ENCODE measurements at regions not wholly inside any gene's neighbourhood (a gene's known extent, or its start where the extent isn't known, plus 50 kb on each side); places are given as distances from the start of the nearest gene placed in this dataset.

- peaks cover 0 to 4% of the 10 kb centered on the region in 2 donors for H3K9me3 Mint-ChIP-seq
- ATAC-seq, result no peak
- no peak overlapping the region for H3K27ac Mint-ChIP-seq
- no peaks in the 10 kb centered on the region for H3K36me3 Mint-ChIP-seq
- no peak for DNase-seq (ENCODE audit: low spot score in 2 of 2)
Observed at GRCh38 chr5:124404796-124405195, 341.6 kb downstream of the ZNF608 start.

GRCh38 chr5:124403281-124403680 is 343.2 kb downstream of the ZNF608 start:
- ATAC-seq, result no peak
- H3K27ac Mint-ChIP-seq, result no peak overlapping the region
- DNase-seq (ENCODE audit: low spot score in 2 of 2), result no peak
- no peaks in the 10 kb centered on the region for H3K9me3 Mint-ChIP-seq
- no peaks in the 10 kb centered on the region for H3K36me3 Mint-ChIP-seq

GRCh38 chr5:124402144-124402581 is 344.3 kb downstream of the ZNF608 start:
- DNase-seq (ENCODE audit: low spot score in 2 of 2) (no peak), ATAC-seq (no peak)
- Mint-ChIP-seq H3K27ac (no peak overlapping the region), H3K9me3 (no peaks in the 10 kb centered on the region), H3K36me3 (no peaks in the 10 kb centered on the region)

GRCh38 chr5:124401476-124402143 is 344.8 kb downstream of the ZNF608 start:
- Mint-ChIP-seq H3K36me3 (no peaks in the 10 kb centered on the region), H3K9me3 (no peaks in the 10 kb centered on the region), H3K27ac (no peak overlapping the region)
- ATAC-seq, result no peak
- no peak for DNase-seq (ENCODE audit: low spot score in 2 of 2)

GRCh38 chr5:124399426-124399961 is 346.9 kb downstream of the ZNF608 start:
- no peak overlapping the region for H3K27ac Mint-ChIP-seq
- DNase-seq (ENCODE audit: low spot score in 2 of 2) (no peak), ATAC-seq (no peak)
- no peaks in the 10 kb centered on the region for H3K36me3 Mint-ChIP-seq
- no peaks in the 10 kb centered on the region for H3K9me3 Mint-ChIP-seq

DNA sequence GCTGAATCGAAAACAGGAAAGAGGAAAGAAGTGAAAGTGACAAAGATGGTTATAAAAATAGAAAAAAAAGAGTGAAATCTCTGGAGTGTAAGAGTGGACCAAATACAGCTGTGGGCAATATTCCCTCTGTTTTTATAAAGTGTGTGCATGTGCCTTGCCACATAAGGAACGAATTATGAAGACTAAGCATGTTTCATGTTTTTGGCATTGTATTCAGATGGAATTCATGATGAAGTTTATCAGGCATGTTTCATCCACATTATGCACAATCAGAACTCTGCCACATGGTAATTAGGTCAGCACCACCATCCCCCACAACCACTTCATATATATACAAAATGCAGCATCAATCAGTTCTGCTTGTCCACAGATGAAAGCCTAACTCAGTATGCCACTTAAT is 348.0 kb downstream of the ZNF608 start:
- DNase-seq (ENCODE audit: low spot score in 2 of 2) (no peak), ATAC-seq (no peak)
- H3K36me3 Mint-ChIP-seq, result no peaks in the 10 kb centered on the region
- no peak overlapping the region for H3K27ac Mint-ChIP-seq
- peaks cover 3 to 4% of the 10 kb centered on the region in 2 donors for H3K9me3 Mint-ChIP-seq

DNA sequence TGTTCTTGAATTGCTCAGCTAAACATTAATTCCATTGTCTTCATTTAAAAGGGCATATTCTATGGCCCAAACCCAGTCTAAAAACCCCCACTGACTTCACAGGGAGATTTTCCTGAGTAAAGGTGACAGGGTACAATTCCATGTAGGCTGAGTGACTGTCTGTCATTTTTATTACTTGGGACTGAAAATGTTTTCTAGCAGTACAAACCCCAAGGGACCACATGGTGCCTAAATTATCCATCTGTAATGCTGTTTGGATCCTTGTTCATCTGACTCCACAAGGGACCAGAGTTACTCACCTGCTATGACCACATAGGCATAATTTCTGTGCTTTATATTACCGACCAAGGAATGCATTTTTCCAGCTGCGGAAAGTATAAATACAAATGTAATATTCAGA is 349.1 kb downstream of the ZNF608 start:
- no peak for ATAC-seq
- DNase-seq (ENCODE audit: low spot score in 2 of 2), result no peak
- no peaks in the 10 kb centered on the region for H3K36me3 Mint-ChIP-seq
- no peak overlapping the region for H3K27ac Mint-ChIP-seq
- peaks cover 3 to 4% of the 10 kb centered on the region in 2 donors for H3K9me3 Mint-ChIP-seq

DNA sequence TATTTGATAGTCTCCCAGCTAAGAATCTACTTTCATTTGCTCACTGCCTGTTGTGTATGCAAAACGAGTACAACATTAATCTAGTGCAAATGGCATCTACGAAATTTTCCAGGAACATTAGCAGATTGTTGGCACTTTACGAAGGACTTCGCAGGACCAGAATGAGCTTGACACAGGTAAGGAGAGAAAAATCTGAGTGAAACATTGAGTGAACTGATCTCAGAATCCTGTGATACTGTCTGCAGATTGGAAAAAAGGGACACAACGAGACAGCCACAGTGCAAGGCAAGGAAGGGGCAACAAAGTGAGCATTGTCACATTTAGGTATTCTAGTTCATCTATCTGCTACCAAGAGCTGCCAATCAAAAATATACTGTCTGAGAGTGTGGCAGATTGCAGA is 350.5 kb downstream of the ZNF608 start:
- Mint-ChIP-seq H3K36me3 (no peaks in the 10 kb centered on the region), H3K9me3 (peaks cover 3 to 5% of the 10 kb centered on the region in 2 donors), H3K27ac (no peak overlapping the region)
- ATAC-seq (no peak), DNase-seq (ENCODE audit: low spot score in 2 of 2) (no peak)

DNA sequence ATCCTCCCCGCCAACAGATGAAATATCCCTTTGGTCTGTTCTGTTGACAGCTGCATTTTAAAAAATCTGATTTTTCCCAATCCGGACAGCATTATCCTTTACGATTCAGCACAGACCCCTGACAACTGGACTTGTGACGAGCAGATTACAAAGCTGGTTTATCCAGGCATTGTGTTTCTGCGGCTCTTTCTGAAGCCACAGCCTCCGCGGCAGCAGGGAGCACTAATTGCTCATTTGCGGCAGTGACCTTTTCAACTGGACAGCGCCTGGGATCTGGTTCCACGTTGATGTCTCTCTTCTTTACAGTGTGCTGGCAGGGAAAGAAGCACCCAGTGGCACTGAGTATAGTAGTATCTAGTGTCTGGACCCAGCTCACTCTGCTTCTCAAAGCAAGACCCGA is 351.2 kb downstream of the ZNF608 start:
- ATAC-seq (no peak), DNase-seq (ENCODE audit: low spot score in 2 of 2) (no peak)
- no peaks in the 10 kb centered on the region for H3K36me3 Mint-ChIP-seq
- H3K27ac Mint-ChIP-seq, result no peak overlapping the region
- H3K9me3 Mint-ChIP-seq, result peaks cover 3 to 10% of the 10 kb centered on the region in 2 donors

GRCh38 chr5:124394700-124395245 is 351.7 kb downstream of the ZNF608 start:
- Mint-ChIP-seq H3K36me3 (no peaks in the 10 kb centered on the region), H3K9me3 (peaks cover 3 to 13% of the 10 kb centered on the region in 2 donors), H3K27ac (no peak overlapping the region)
- ATAC-seq (no peak), DNase-seq (ENCODE audit: low spot score in 2 of 2) (no peak)

- no peak for DNase-seq (ENCODE audit: low spot score in 2 of 2)
- no peak for ATAC-seq
- Mint-ChIP-seq H3K27ac (no peak overlapping the region), H3K9me3 (peaks cover 3 to 16% of the 10 kb centered on the region in 2 donors), H3K36me3 (no peaks in the 10 kb centered on the region)
Observed at GRCh38 chr5:124393584-124394379, 352.7 kb downstream of the ZNF608 start.

- Mint-ChIP-seq H3K36me3 (peaks cover 8 to 18% of the 10 kb centered on the region in 2 donors), H3K27ac (no peak overlapping the region), H3K9me3 (peaks cover 32 to 33% of the 10 kb centered on the region in 2 donors)
- no peak for ATAC-seq
- DNase-seq (ENCODE audit: low spot score in 2 of 2), result no peak
Observed at GRCh38 chr5:124383693-124384092, 362.7 kb downstream of the ZNF608 start.

- H3K27ac Mint-ChIP-seq, result no peak overlapping the region
- no peak for ATAC-seq
Observed at GRCh38 chr5:124377386-124377785, 369.1 kb downstream of the ZNF608 start.

DNA sequence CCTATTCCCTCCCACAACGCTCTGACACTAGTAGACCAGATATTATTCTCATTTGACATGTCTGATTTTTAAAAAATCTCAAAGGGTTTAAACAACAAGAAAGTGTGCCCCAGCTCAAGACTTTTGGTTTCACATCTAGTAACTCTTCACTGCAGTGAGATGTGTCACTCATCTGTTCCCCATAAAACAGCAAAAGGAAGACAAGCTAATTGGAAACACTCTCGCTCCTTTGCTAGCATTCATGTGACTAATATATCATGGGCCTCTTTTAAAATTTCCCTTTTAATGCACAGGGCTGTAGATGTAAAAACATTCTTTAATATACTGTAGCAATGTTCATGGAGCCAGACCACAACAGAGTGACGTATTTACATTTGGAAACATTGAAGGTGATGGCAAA is 372.6 kb downstream of the ZNF608 start:
- Mint-ChIP-seq H3K36me3 (no peaks in the 10 kb centered on the region), H3K27ac (no peak overlapping the region), H3K9me3 (peaks cover 6 to 9% of the 10 kb centered on the region in 2 donors)
- DNase-seq (ENCODE audit: low spot score in 2 of 2), result no peak
- ATAC-seq, result no peak

More at GRCh38 chr5:124377386-124377785, 369.1 kb downstream of the ZNF608 start:
- Mint-ChIP-seq H3K9me3 (peaks cover 17 to 18% of the 10 kb centered on the region in 2 donors), H3K36me3 (peaks cover 0 to 11% of the 10 kb centered on the region in 2 donors)
- no peak for DNase-seq (ENCODE audit: low spot score in 2 of 2)

- DNase-seq (ENCODE audit: low spot score in 2 of 2) (no peak), ATAC-seq (no peak)
- Mint-ChIP-seq H3K27ac (no peak overlapping the region), H3K36me3 (no peaks in the 10 kb centered on the region), H3K9me3 (peaks cover 9 to 10% of the 10 kb centered on the region in 2 donors)
Observed at GRCh38 chr5:124372457-124372856, 374.0 kb downstream of the ZNF608 start.

DNA sequence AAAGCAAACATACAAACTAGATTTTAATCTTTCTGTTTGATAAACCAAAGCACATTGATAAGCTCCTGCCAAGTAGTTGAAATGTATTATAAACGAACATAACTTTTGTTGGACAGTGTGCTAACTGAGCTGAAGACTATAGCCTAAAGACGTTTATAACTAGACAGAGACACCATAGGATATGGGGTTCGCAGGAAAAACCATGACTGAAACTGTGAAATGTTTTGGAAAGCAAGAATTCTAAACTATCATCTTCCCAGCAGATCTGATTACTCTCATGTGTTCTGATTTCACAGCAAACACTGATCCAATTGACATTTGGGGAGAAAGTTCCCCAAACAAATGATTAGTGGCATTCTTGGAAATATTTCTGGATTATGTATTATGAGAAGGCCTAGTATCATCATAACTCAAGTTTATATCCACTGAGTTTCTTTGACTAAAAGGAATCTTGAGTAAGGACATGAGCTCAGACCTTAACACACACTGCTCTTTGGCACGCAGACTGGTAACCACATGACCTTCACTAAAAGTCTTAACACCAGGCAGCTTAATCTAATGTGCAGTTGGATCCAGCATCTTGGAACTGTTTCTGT is 375.2 kb downstream of the ZNF608 start:
- DNase-seq (ENCODE audit: low spot score in 2 of 2), result no peak
- no peaks in the 10 kb centered on the region for H3K36me3 Mint-ChIP-seq
- H3K9me3 Mint-ChIP-seq, result peaks cover 4 to 10% of the 10 kb centered on the region in 2 donors
- H3K27ac Mint-ChIP-seq, result no peak overlapping the region
- ATAC-seq, result no peak

DNA sequence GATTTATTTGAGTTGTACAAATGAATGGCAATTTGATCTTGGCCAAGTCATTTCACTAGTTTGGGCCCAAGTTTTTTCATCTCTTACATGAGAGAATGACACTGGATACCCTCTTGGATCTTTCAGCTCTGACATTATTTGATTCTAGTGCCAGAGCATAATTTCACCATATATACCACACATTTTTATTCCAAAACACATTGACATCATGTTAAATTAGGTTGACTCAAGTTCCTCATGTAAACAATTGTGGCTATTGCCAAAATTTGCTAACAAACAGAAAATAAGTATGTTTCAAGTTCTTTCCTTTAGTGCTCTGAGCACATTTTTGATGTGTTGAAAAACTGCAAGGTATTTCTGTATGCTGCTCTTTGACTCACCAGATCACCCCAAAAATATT is 375.8 kb downstream of the ZNF608 start:
- no peak for DNase-seq (ENCODE audit: low spot score in 2 of 2)
- no peak for ATAC-seq
- H3K36me3 Mint-ChIP-seq, result no peaks in the 10 kb centered on the region

More for the DNA sequence above, 375.8 kb downstream of the ZNF608 start:
- H3K27ac Mint-ChIP-seq, result no peak overlapping the region
- peaks cover 4 to 10% of the 10 kb centered on the region in 2 donors for H3K9me3 Mint-ChIP-seq
